ENCODE measurements at regions not wholly inside any gene's neighbourhood (a gene's known extent, or its start where the extent isn't known, plus 50 kb on each side); places are given as distances from the start of the nearest gene placed in this dataset.
A peak's percentile ranks its signal among the peaks of the same experiment; 100 is the strongest.

DNA sequence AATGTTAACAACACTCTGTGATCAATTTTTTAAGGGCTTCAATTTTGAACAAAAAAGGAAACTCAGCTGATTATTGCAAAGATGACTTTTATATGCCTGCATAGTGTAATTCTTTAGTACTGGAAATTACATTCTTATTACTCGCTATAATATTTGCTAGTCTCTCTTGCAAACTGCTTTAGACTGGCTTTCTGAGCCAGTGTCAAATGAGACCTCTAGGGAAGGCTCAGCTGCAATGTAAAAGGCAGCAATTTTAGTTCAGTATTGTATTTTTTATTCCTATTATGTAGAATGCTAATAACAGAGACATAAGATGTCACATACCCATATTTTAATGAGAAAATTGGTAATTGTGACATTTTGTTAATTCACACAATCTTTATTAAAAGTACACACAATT is 338.1 kb upstream of the LYPLAL1 start:
- no peak for DNase-seq

GRCh38 chr1:218836264-218836663 is 337.4 kb upstream of the LYPLAL1 start:
- no peak for DNase-seq

DNA sequence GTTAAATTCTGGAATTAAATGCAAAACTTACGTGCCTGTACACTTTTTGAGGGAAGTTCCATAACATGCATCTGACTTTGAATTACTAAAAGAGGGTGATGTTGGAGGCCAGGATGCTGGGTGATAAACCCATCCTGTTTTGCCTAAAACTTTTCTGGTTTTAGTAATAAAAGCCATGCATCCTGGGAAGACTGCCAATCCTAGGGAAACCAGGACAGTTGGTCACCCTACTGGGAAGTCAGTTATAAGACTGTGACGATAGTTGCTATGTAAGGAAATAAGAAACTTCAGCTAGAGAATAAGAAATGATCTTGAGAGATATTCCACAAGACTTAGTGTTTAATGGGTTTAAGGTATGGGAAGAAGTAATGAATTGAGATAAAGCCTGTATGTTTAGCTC is 336.6 kb upstream of the LYPLAL1 start:
- no peak for DNase-seq

DNA sequence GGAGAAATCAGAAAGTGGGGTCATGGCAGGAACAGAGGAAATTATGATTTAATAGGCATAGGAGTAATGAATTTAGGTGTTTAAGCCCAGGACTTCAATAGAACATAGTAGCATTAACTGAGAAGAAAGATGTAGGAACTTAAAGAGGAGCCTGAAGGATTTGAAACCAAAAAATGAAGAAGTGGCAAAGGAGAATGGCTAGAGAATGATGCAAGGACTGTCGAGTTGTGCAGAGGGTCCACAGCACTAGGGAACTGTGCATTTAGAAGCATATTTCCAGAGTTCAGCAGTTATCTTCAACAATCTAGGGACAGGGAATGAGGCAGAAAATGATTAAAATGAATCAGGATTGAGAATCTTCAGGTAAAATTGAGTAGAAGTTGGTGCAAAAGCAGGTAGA is 328.1 kb upstream of the LYPLAL1 start:
- no peak for DNase-seq

- DNase-seq = no peak
These were observed 327.5 kb upstream of the LYPLAL1 start for GRCh38 chr1:218846181-218846580.

DNA sequence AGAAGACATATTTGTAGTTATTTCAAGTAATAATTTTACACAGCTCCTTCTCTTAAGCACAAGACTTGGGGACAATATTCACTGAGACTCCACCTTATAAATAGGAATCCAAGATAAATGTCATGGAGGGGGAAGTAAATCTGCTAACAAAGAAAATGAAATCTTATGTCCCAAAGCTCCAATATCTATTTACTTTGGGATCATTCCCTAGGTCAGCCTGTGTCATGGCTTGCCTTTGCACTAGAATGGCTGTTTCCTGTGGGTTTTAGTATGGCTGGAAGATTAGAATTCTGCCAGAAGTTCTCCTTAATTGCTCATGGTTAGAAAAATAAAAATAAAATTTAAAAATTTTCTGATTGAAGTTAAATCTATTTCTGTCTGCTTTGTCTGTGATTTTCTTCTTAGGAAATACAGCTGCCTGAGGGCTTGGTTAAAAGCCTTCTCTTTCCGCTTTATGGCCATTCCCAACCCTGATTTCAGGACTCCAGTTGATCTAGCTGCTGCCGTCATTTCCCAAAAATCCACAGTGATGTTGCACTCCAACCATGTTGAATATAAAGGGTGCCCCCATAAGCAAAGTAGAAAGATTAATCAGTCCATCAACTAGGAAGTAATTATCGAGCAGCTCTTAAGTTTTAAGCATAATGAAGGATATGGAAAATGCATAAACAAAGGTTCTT is 326.4 kb upstream of the LYPLAL1 start:
- no peak for DNase-seq

DNA sequence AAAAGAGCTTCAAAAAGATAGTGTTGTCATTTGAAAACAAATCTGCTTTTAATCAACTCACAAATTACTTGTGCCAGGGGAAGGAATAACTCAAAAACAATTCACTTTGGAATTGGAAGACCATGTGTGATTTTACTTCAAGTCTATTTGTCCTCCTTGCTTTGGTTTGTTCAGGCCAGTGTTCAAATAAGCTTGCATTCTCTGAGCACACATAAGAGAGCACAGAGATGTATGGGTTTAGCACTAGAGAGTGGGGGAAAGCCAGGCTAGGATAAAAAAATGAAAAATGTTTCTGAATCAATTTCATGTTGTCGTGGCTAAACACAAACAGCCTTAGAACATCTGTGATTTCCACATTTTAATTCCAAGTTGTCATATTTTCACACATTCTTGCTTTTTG is 325.7 kb upstream of the LYPLAL1 start:
- no peak for DNase-seq

GRCh38 chr1:218850367-218850766 is 323.3 kb upstream of the LYPLAL1 start:
- no peak for DNase-seq

- peak; percentile 39 for DNase-seq
These were observed 322.1 kb upstream of the LYPLAL1 start for GRCh38 chr1:218851586-218851985.

GRCh38 chr1:218852527-218852926 is 321.2 kb upstream of the LYPLAL1 start:
- DNase-seq = peak; percentile 69

- DNase-seq = no peak
These were observed 309.7 kb upstream of the LYPLAL1 start for GRCh38 chr1:218863987-218864386.

DNA sequence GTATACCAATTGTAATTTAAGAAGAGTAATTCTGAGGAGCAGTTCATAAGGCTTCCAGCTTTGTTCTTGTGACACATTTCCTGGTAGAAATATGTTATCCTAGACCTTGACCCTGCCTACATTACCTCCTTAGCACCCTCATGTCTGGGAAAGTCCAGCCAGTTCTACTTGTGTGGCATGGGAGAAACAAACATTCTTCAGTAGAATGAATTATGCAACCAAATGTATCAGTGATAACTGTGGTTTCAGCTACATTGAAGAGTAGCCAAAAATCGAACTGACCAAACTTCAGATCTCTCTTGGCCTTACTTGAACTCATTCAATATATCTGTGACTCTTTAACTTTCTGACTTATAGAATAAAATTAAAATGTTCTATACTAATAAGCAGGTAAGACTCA is 308.1 kb upstream of the LYPLAL1 start:
- no peak for DNase-seq

GRCh38 chr1:218866507-218866906 is 307.2 kb upstream of the LYPLAL1 start:
- DNase-seq = no peak

- DNase-seq = no peak
These were observed 306.6 kb upstream of the LYPLAL1 start for GRCh38 chr1:218867066-218867465.

- no peak for DNase-seq
These were observed 305.6 kb upstream of the LYPLAL1 start for GRCh38 chr1:218867941-218868626.

DNA sequence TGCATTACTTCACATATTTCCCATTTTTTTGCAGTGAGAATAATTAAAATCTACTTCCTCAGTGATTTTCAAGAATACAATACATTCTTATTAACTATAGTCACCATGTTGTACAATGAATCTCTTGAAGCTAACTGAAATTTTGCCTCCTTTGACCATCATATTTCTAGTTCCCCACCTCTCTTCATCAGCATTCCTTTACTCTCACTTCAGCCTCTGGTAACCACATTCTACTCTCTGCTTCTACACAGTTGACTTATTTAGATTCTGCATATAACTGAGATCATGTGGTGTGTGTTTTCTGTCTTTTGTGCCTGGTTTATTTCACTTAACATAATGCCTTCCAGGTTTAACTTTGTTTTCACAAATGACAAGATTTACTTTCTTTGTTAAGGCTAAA is 304.4 kb upstream of the LYPLAL1 start:
- DNase-seq = no peak

- no peak for DNase-seq
These were observed 301.7 kb upstream of the LYPLAL1 start for GRCh38 chr1:218872026-218872425.

GRCh38 chr1:218872928-218873327 is 300.8 kb upstream of the LYPLAL1 start:
- DNase-seq = no peak

DNA sequence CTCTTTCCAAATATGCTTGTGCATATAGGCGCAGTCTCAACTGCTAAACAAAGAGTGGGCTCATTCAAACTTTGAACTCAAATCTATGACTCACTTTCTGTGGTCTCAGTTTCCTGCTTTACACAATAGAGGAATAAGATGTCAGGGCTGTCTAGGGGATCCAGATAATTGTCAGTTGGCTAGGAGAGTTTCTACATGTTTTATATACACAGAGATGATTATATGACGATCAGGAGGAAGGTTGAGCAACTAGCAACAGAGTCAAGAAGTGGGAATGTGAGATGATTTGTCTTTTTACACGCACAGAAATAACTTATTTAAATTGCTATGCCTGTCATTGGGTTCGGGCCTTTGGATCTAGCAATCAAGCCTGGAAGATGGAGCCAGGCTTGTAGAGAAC is 299.4 kb upstream of the LYPLAL1 start:
- no peak for DNase-seq

GRCh38 chr1:218874801-218875400 is 298.8 kb upstream of the LYPLAL1 start:
- no peak for DNase-seq

- no peak for DNase-seq
These were observed 295.3 kb upstream of the LYPLAL1 start for GRCh38 chr1:218878369-218878768.

DNA sequence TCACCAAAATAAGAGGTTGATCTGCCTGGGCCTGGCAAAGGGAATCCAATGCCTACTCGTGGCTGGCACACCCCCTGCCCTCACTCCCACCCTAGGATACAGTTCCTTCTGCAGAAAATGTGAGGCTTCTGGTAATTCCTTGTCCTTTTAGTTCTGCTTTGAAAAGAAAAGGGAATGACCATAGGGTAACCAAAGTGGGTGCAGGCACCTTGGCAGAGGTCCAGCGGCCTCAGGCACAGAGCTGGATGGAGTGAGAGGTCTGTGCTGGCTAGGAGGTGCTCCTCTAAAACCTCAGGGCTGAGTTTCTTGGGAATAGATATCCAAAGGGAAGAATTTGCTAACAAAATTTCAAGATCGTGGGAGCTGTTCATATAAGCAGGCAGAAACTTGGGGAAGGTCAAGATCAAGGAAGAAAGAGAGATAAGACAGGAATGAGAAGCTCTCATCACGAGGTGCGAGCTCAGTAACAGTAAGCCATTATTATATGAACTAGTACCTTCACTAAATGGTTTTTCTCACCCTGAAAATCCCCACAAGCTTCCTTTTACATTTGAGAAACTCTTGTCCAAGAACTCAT is 293.1 kb upstream of the LYPLAL1 start:
- no peak for DNase-seq

GRCh38 chr1:218882454-218882853 is 291.2 kb upstream of the LYPLAL1 start:
- no peak for DNase-seq
